Spleen (tissue), 11 donors: ENCODE measurements at regions not wholly inside any gene's neighbourhood (a gene's known extent, or its start where the extent isn't known, plus 50 kb on each side); places are given as distances from the start of the nearest gene placed in this dataset.

Source experiments
- DNase-seq: peaks from one replicate; pipeline ENCODE4 v3.0.0-alpha.2; 2020
- H3K27ac ChIP-seq, 8 donors: fragments of 200-600 bp; sonication (generic) in 7 of 8; 1 replicate in 4 of 8; 2 replicates in 4 of 8; pipeline versions ENCODE4 v1.5.0 to v1.8.0; 2016 to 2021; ENCODE audit warnings: inconsistent platforms in 4 of 8, mild to moderate bottlenecking in 4 of 8, moderate library complexity in 1 of 8
- H3K27me3 ChIP-seq, 7 donors: fragments of 200-600 bp; sonication (generic) in 6 of 7; replicated peaks in 1 of 7; 1 replicate in 4 of 7; 2 replicates in 3 of 7; pipeline versions ENCODE4 v1.5.0 to v1.8.0; 2016 to 2021; ENCODE audit warnings: inconsistent platforms in 3 of 7, mild to moderate bottlenecking in 1 of 7
- H3K36me3 ChIP-seq, 6 donors: fragments of 200-600 bp; sonication (generic) in 5 of 6; 1 replicate in 4 of 6; 2 replicates in 2 of 6; pipeline versions ENCODE4 v1.5.0 to v1.8.0; 2016 to 2021; ENCODE audit warnings: inconsistent platforms in 2 of 6
- H3K4me1 ChIP-seq, 6 donors: fragments of 200-600 bp; sonication (generic) in 5 of 6; 1 replicate in 3 of 6; 2 replicates in 3 of 6; pipeline versions ENCODE4 v1.5.0 to v1.8.0; 2016 to 2021; ENCODE audit warnings: inconsistent platforms in 3 of 6
- H3K4me3 ChIP-seq, 8 donors: fragments of 200-600 bp; sonication (generic) in 7 of 8; 1 replicate in 4 of 8; 2 replicates in 4 of 8; pipeline versions ENCODE4 v1.5.0 to v1.8.0; 2016 to 2021; ENCODE audit warnings: inconsistent platforms in 4 of 8, mild to moderate bottlenecking in 4 of 8, moderate library complexity in 2 of 8
- H3K9me3 ChIP-seq, 8 donors: fragments of 200-600 bp; sonication (generic) in 7 of 8; 1 replicate in 4 of 8; 2 replicates in 4 of 8; pipeline versions ENCODE4 v1.5.0 to v1.8.0; 2016 to 2021; ENCODE audit warnings: inconsistent platforms in 4 of 8
- POLR2A ChIP-seq, 3 donors: fragments of 450-650 bp; IDR thresholded peaks; one replicate each; pipeline ENCODE4 v1.5.1; 2017; ENCODE audit warnings: antibody characterized with exemption in 3 of 3, mild to moderate bottlenecking in 1 of 3
- POLR2AphosphoS5 ChIP-seq, 3 donors: sonication (generic); formaldehyde crosslinking; IDR thresholded peaks; one replicate each; pipeline ENCODE4 v1.5.1; 2017; ENCODE audit warnings: antibody characterized with exemption in 3 of 3
- whole genome bisulfite sequencing, 5 donors: extraction: QIAGEN DNeasy Blood & Tissue Kit in 3 of 5; methylation state at CpG; one replicate each; pipeline versions ENCODE4 v1.1.5 to v1.1.7; 2013 to 2018; 5-methylcytosine and 5-hydroxymethylcytosine counted together
- intact Hi-C: fragments of 100-400 bp; cut with DNase I; formaldehyde crosslinking; loops from one replicate; pipeline ENCODE4 v1.15.0; 2023; ENCODE audit warnings: low total_unique reads
- TF ChIP-seq, protein P1 (sequence below), 11 experiments: fragments of 200-600 bp in 7 of 11; fragments of 450-650 bp in 4 of 11; sonication (generic) in 4 of 11; IDR thresholded peaks in 8 of 11; conservative IDR thresholded peaks in 3 of 11; 1 replicate in 7 of 11; 2 replicates in 4 of 11; pipeline versions ENCODE4 v1.4.0 to v1.8.0; 2016 to 2021; ENCODE audit warnings: antibody characterized with exemption in 11 of 11, inconsistent platforms in 4 of 11, mild to moderate bottlenecking in 1 of 11
- donor health status: healthy with polysubstance abuse.
- donor health status: DM: no; HTN: no; CAD: no; lungs with moderate emphysema.
- donor health status: DM: no; HTN: no; CAD: no.
- donor health status: Bipolar disorder and iron deficiency.
- donor health status: healthy.
- donor health status: DM: no; HTN: no; CAD: no.
- donor health status: DM: yes; HTN: yes; CAD: no.

DNA sequence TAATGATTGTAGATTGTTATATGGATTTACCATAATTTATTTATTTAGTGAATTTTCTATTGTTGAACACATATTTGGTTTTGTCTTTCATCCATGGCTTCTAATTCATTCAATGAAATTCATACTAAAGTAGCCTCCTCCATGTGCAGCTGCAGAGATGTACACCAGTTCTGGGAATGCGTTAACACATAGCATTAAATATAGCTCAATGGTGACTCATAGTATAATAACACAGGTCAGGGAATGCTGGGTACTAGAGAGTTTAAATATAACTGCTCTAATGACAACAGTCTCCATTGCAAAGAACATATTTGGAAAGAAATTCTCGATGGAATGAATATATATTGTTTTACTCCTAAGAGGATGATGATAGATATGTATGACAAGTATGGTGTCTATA, 1190.2 kb upstream of the NRXN1 start:
- Histone ChIP-seq H3K4me3 (no peak overlapping the region), H3K4me1 (no peaks in the 10 kb centered on the region), H3K27me3 (no peaks in the 10 kb centered on the region), H3K27ac (no peak overlapping the region), H3K36me3 (no peaks in the 10 kb centered on the region), H3K9me3 (peaks cover 0 to 4% (median 0%) of the 10 kb centered on the region in 8 donors)
- TF ChIP-seq, protein P1, sequence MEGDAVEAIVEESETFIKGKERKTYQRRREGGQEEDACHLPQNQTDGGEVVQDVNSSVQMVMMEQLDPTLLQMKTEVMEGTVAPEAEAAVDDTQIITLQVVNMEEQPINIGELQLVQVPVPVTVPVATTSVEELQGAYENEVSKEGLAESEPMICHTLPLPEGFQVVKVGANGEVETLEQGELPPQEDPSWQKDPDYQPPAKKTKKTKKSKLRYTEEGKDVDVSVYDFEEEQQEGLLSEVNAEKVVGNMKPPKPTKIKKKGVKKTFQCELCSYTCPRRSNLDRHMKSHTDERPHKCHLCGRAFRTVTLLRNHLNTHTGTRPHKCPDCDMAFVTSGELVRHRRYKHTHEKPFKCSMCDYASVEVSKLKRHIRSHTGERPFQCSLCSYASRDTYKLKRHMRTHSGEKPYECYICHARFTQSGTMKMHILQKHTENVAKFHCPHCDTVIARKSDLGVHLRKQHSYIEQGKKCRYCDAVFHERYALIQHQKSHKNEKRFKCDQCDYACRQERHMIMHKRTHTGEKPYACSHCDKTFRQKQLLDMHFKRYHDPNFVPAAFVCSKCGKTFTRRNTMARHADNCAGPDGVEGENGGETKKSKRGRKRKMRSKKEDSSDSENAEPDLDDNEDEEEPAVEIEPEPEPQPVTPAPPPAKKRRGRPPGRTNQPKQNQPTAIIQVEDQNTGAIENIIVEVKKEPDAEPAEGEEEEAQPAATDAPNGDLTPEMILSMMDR (IDR thresholded peaks at IDR 0.05 in 8 of 11, conservative IDR thresholded peaks at IDR 0.05 in 3 of 11), result no peak
- TF ChIP-seq POLR2A (IDR thresholded peaks at IDR 0.05) (no peak), POLR2AphosphoS5 (IDR thresholded peaks at IDR 0.05) (no peak)
- DNase-seq, result no peak
- WGBS, 5 donors, result 66 to 79% (median 73%) methylated on average over 2 of the region's 2 CpGs
- intact Hi-C loops, result no loop called here

DNA sequence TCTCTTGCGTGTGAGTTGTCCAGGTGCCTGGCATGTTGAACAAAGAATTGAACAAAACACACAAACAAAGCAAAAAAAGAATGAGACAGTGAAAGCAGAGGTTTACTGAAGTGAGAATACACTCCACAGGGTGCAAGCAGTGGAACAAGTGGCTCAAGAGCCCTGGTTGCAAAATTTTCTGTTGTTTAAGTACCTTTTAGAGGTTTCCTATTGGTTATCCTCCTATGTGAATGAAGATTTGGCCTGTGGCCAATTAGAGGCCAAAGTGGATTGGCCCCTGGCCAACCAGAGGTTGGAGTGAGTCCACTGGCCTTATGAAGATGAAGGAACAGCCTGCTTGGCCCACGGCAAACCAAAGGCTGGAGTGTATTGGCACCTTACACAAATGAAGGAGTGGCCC, 1188.5 kb upstream of the NRXN1 start:
- WGBS, 5 donors, result 76 to 97% (median 80%) methylated on average over 2 of the region's 2 CpGs
- Histone ChIP-seq H3K36me3 (no peaks in the 10 kb centered on the region), H3K4me3 (no peak overlapping the region), H3K4me1 (no peaks in the 10 kb centered on the region), H3K9me3 (peaks cover 0 to 4% (median 0%) of the 10 kb centered on the region in 8 donors), H3K27ac (no peak overlapping the region), H3K27me3 (no peaks in the 10 kb centered on the region)
- intact Hi-C loops, result no loop called here
- no peak for TF ChIP-seq POLR2AphosphoS5 (IDR thresholded peaks at IDR 0.05)
- no peak for TF ChIP-seq POLR2A (IDR thresholded peaks at IDR 0.05)
- TF ChIP-seq, protein P1 (IDR thresholded peaks at IDR 0.05 in 8 of 11, conservative IDR thresholded peaks at IDR 0.05 in 3 of 11), result no peak
- DNase-seq, result no peak

DNA sequence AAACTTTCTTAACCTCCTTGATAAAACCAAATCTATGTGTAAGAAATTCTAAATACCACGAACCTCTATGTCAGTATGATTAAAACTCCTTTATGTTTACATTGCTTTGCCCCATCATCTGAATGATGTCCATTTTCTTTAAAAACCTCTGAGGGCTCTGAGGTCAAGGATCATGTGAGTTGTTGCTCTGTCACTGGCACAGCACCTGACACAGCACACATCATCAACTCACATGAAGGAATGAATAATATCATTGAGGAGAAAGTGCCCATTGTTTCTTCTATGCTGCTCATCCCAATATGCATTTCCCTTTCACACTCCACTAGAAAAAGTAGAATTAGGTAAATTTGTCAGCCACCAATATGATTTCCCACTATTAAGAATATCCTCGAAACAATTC, 1178.7 kb upstream of the NRXN1 start:
- Histone ChIP-seq H3K9me3 (peaks cover 0 to 7% (median 0%) of the 10 kb centered on the region in 8 donors), H3K4me1 (no peaks in the 10 kb centered on the region), H3K4me3 (no peak overlapping the region), H3K27me3 (no peaks in the 10 kb centered on the region), H3K27ac (no peak overlapping the region), H3K36me3 (no peaks in the 10 kb centered on the region)
- 70 to 85% (median 74%) methylated on average over 2 of the region's 2 CpGs for WGBS, 5 donors
- intact Hi-C loops, result no loop called here
- DNase-seq, result no peak
- no peak for TF ChIP-seq POLR2AphosphoS5 (IDR thresholded peaks at IDR 0.05)
- TF ChIP-seq, protein P1 (IDR thresholded peaks at IDR 0.05 in 8 of 11, conservative IDR thresholded peaks at IDR 0.05 in 3 of 11), result no peak
- TF ChIP-seq POLR2A (IDR thresholded peaks at IDR 0.05), result no peak

DNA sequence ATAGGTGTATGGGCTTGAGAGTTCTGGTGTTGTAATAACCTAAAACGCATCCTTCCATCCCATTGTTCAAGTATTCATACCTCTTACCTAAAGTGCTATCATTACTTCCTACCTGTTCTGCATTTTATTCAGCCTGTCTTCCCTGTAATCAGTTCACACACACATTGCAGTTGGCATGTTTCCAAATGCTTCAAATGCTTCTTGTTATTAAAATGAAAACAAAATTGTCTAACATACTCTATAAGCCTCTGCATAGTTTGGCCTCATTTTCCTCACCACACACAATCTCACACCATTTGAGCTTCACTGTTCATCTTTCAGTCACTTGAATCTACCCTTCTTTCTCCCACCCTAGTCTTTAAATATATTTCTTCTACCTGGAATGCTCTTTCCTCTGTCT, 1178.2 kb upstream of the NRXN1 start:
- TF ChIP-seq POLR2AphosphoS5 (IDR thresholded peaks at IDR 0.05) (no peak), POLR2A (IDR thresholded peaks at IDR 0.05) (no peak)
- TF ChIP-seq, protein P1 (IDR thresholded peaks at IDR 0.05 in 8 of 11, conservative IDR thresholded peaks at IDR 0.05 in 3 of 11), result no peak
- peaks cover 0 to 7% (median 0%) of the 10 kb centered on the region in 8 donors for H3K9me3 ChIP-seq
- no peaks in the 10 kb centered on the region for H3K36me3 ChIP-seq
- intact Hi-C loops, result no loop called here
- no peak overlapping the region for H3K4me3 ChIP-seq
- no peak overlapping the region for H3K27ac ChIP-seq
- no peak for DNase-seq
- H3K4me1 ChIP-seq, result no peaks in the 10 kb centered on the region
- 64 to 91% (median 81%) methylated on average over 1 of the region's 1 CpG for WGBS, 5 donors
- no peaks in the 10 kb centered on the region for H3K27me3 ChIP-seq
